ENCODE measurements at regions not wholly inside any gene's neighbourhood (a gene's known extent, or its start where the extent isn't known, plus 50 kb on each side); places are given as distances from the start of the nearest gene placed in this dataset.
A peak's percentile ranks its signal among the peaks of the same experiment; 100 is the strongest.

- no peak for DNase-seq
These were observed 253.5 kb downstream of the SPTSSA start for GRCh38 chr14:34208532-34208931.

GRCh38 chr14:34205799-34206198 lies 254.9 kb upstream of the EGLN3 start:
- no peak for DNase-seq

GRCh38 chr14:34204774-34205173 lies 253.9 kb upstream of the EGLN3 start:
- no peak for DNase-seq

GRCh38 chr14:34203251-34203722 lies 252.4 kb upstream of the EGLN3 start:
- no peak for DNase-seq

- no peak for DNase-seq
These were observed 251.2 kb upstream of the EGLN3 start for GRCh38 chr14:34201909-34202637.

- DNase-seq, result no peak
These were observed 248.7 kb upstream of the EGLN3 start for GRCh38 chr14:34199585-34199984.

- no peak for DNase-seq
These were observed 247.2 kb upstream of the EGLN3 start for GRCh38 chr14:34198096-34198495.

- DNase-seq, result no peak
These were observed 245.1 kb upstream of the EGLN3 start for GRCh38 chr14:34195964-34196363.

- DNase-seq, result no peak
These were observed 239.8 kb upstream of the EGLN3 start for GRCh38 chr14:34190717-34191116.

- DNase-seq, result no peak
These were observed 239.0 kb upstream of the EGLN3 start for GRCh38 chr14:34189866-34190265.

GRCh38 chr14:34187519-34188044 lies 236.7 kb upstream of the EGLN3 start:
- no peak for DNase-seq

- no peak for DNase-seq
These were observed 236.2 kb upstream of the EGLN3 start for GRCh38 chr14:34187061-34187460.

GRCh38 chr14:34184126-34184525 lies 233.3 kb upstream of the EGLN3 start:
- DNase-seq, result no peak

- no peak for DNase-seq
These were observed 232.6 kb upstream of the EGLN3 start for GRCh38 chr14:34183478-34183877.

- DNase-seq, result no peak
These were observed 230.5 kb upstream of the EGLN3 start for GRCh38 chr14:34181338-34181737.

- DNase-seq, result peak; percentile 58
These were observed 230.0 kb upstream of the EGLN3 start for GRCh38 chr14:34180869-34181268.

GRCh38 chr14:34180434-34180833 lies 229.6 kb upstream of the EGLN3 start:
- DNase-seq, result peak; percentile 65

- peak; percentile 77 for DNase-seq
These were observed 228.9 kb upstream of the EGLN3 start for GRCh38 chr14:34179727-34180126.

- no peak for DNase-seq
These were observed 226.6 kb upstream of the EGLN3 start for GRCh38 chr14:34177466-34177865.

GRCh38 chr14:34175574-34175973 lies 224.7 kb upstream of the EGLN3 start:
- no peak for DNase-seq

GRCh38 chr14:34174973-34175372 lies 224.1 kb upstream of the EGLN3 start:
- DNase-seq, result no peak

GRCh38 chr14:34173916-34174315 lies 223.0 kb upstream of the EGLN3 start:
- no peak for DNase-seq

- no peak for DNase-seq
These were observed 221.9 kb upstream of the EGLN3 start for GRCh38 chr14:34172550-34173368.

- DNase-seq, result no peak
These were observed 221.2 kb upstream of the EGLN3 start for GRCh38 chr14:34172173-34172451.
